ENCODE measurements at regions not wholly inside any gene's neighbourhood (a gene's known extent, or its start where the extent isn't known, plus 50 kb on each side); places are given as distances from the start of the nearest gene placed in this dataset.

GRCh38 chr10:23870651-23871610 is 338.0 kb upstream of the KIAA1217 start:
- Histone ChIP-seq H4K20me1 (ENCODE audit: insufficient read depth, low read length) (no peaks in the 10 kb centered on the region), H3K27ac (ENCODE audit: low read depth, low read length, poor library complexity, severe bottlenecking) (no peak overlapping the region), H3K9me3 (ENCODE audit: low read length) (no peaks in the 10 kb centered on the region), H2AFZ (ENCODE audit: low read length) (no peak overlapping the region), H3K9me2 (ENCODE audit: insufficient read depth, low read length) (no peaks in the 10 kb centered on the region), H3K36me3 (ENCODE audit: insufficient read depth, low read length) (no peaks in the 10 kb centered on the region), H3K4me2 (ENCODE audit: low read length) (no peak overlapping the region), H3K4me1 (ENCODE audit: insufficient read depth, low read length, poor library complexity, severe bottlenecking) (no peaks in the 10 kb centered on the region), H3K79me2 (ENCODE audit: insufficient read depth, low read depth, low read length) (no peaks in the 10 kb centered on the region), H3K4me3 (ENCODE audit: low read depth, low read length, poor library complexity, severe bottlenecking) (no peak overlapping the region)
- TF ChIP-seq CTCF (conservative IDR thresholded peaks at IDR 0.05; ENCODE audit: low read length) (no peak), EZH2phosphoT487 (IDR thresholded peaks at IDR 0.05; ENCODE audit: borderline replicate concordance, low read depth, low read length) (no peak)
- BruUV-seq (replicated peaks) = no TSS peak
- ChIA-PET CTCF (ENCODE audit: unreplicated experiment) (no interaction called here), POLR2A (interaction anchor here (0.6 kb wide), 1 partner anchor 727 kb away, joined by 5 read pairs; no protein-coding TSS in a partner anchor)
- DNase-seq (ENCODE audit: low spot score) = peak; percentile 10
- intact Hi-C loops (cut with micrococcal nuclease; ENCODE audit: unreplicated experiment) = no loop called here

- Histone ChIP-seq H3K9me2 (ENCODE audit: insufficient read depth, low read length) (no peaks in the 10 kb centered on the region), H3K4me1 (ENCODE audit: insufficient read depth, low read length, poor library complexity, severe bottlenecking) (no peaks in the 10 kb centered on the region), H2AFZ (ENCODE audit: low read length) (no peak overlapping the region), H3K27ac (ENCODE audit: low read depth, low read length, poor library complexity, severe bottlenecking) (no peak overlapping the region), H3K4me3 (ENCODE audit: low read depth, low read length, poor library complexity, severe bottlenecking) (no peak overlapping the region), H3K79me2 (ENCODE audit: insufficient read depth, low read depth, low read length) (no peaks in the 10 kb centered on the region), H3K4me2 (ENCODE audit: low read length) (no peak overlapping the region), H4K20me1 (ENCODE audit: insufficient read depth, low read length) (no peaks in the 10 kb centered on the region), H3K36me3 (ENCODE audit: insufficient read depth, low read length) (no peaks in the 10 kb centered on the region), H3K9me3 (ENCODE audit: low read length) (no peaks in the 10 kb centered on the region)
- no peak for DNase-seq (ENCODE audit: low spot score)
- intact Hi-C loops (cut with micrococcal nuclease; ENCODE audit: unreplicated experiment) = no loop called here
- BruUV-seq (replicated peaks) = no TSS peak
- POLR2A ChIA-PET = interaction anchor here (0.6 kb wide), 1 partner anchor 362 kb away, joined by 3 read pairs; no protein-coding TSS in a partner anchor
- CTCF ChIA-PET (ENCODE audit: unreplicated experiment) = no interaction called here
- TF ChIP-seq EZH2phosphoT487 (IDR thresholded peaks at IDR 0.05; ENCODE audit: borderline replicate concordance, low read depth, low read length) (no peak), CTCF (conservative IDR thresholded peaks at IDR 0.05; ENCODE audit: low read length) (no peak)
Observed at GRCh38 chr10:23872290-23872689, 336.6 kb upstream of the KIAA1217 start.

- Histone ChIP-seq H2AFZ (ENCODE audit: low read length) (no peak overlapping the region), H3K4me2 (ENCODE audit: low read length) (no peak overlapping the region), H4K20me1 (ENCODE audit: insufficient read depth, low read length) (no peaks in the 10 kb centered on the region), H3K9me3 (ENCODE audit: low read length) (no peaks in the 10 kb centered on the region), H3K4me1 (ENCODE audit: insufficient read depth, low read length, poor library complexity, severe bottlenecking) (no peaks in the 10 kb centered on the region), H3K27ac (ENCODE audit: low read depth, low read length, poor library complexity, severe bottlenecking) (no peak overlapping the region), H3K9me2 (ENCODE audit: insufficient read depth, low read length) (no peaks in the 10 kb centered on the region), H3K36me3 (ENCODE audit: insufficient read depth, low read length) (no peaks in the 10 kb centered on the region), H3K4me3 (ENCODE audit: low read depth, low read length, poor library complexity, severe bottlenecking) (no peak overlapping the region), H3K79me2 (ENCODE audit: insufficient read depth, low read depth, low read length) (no peaks in the 10 kb centered on the region)
- BruUV-seq (replicated peaks) = no TSS peak
- DNase-seq (ENCODE audit: low spot score) = no peak
- intact Hi-C loops (cut with micrococcal nuclease; ENCODE audit: unreplicated experiment) = no loop called here
- CTCF ChIA-PET (ENCODE audit: unreplicated experiment) = no interaction called here
- POLR2A ChIA-PET = no interaction called here
- no peak for TF ChIP-seq EZH2phosphoT487 (IDR thresholded peaks at IDR 0.05; ENCODE audit: borderline replicate concordance, low read depth, low read length)
- TF ChIP-seq CTCF (conservative IDR thresholded peaks at IDR 0.05; ENCODE audit: low read length) = no peak
Observed at GRCh38 chr10:23877791-23878320, 331.1 kb upstream of the KIAA1217 start.

All from OCI-LY7 (cell line).